Astrocyte (in vitro differentiated cells and primary cell): ENCODE measurements at regions not wholly inside any gene's neighbourhood (a gene's known extent, or its start where the extent isn't known, plus 50 kb on each side); places are given as distances from the start of the nearest gene placed in this dataset.

Experiments
- CTCF ChIP-seq: IDR thresholded peaks from 2 replicates; pipeline ENCODE4 v1.5.1; 2011; ENCODE audit warnings: low read depth, mild to moderate bottlenecking, inconsistent platforms, low read length, moderate library complexity; ENCODE audit not compliant: insufficient read depth
- EZH2 ChIP-seq: IDR thresholded peaks from 2 replicates; pipeline ENCODE4 v1.6.1; 2012; ENCODE audit warnings: mild to moderate bottlenecking, low read length, inconsistent platforms; ENCODE audit not compliant: insufficient read depth

- TF ChIP-seq CTCF: no peak
- no peak for TF ChIP-seq EZH2
These were observed 375.1 kb downstream of the SUCLG1 start for GRCh38 chr2:84083984-84084383.
